ENCODE measurements at regions not wholly inside any gene's neighbourhood (a gene's known extent, or its start where the extent isn't known, plus 50 kb on each side); places are given as distances from the start of the nearest gene placed in this dataset.
"Not testable (repeated sequence)": the region's sequence is repeated elsewhere in the genome, so short reads cannot be mapped to it uniquely, and the experiment has no call there.

- not testable (repeated sequence) for DNase-seq (ENCODE audit: low spot score)
These were observed 134.0 kb upstream of the MAD2L1 start for GRCh38 chr4:120200573-120201110.

GRCh38 chr4:120198411-120198810, 131.8 kb upstream of the MAD2L1 start:
- no peak for DNase-seq (ENCODE audit: low spot score)

- no peak for DNase-seq (ENCODE audit: low spot score)
These were observed 111.0 kb upstream of the MAD2L1 start for GRCh38 chr4:120177603-120178002.

GRCh38 chr4:120175272-120175671, 108.6 kb upstream of the MAD2L1 start:
- DNase-seq (ENCODE audit: low spot score) = no peak

GRCh38 chr4:120163895-120164294, 97.2 kb upstream of the MAD2L1 start:
- DNase-seq (ENCODE audit: low spot score) = no peak

- no peak for DNase-seq (ENCODE audit: low spot score)
These were observed 92.3 kb upstream of the MAD2L1 start for GRCh38 chr4:120158841-120159463.

- no peak for DNase-seq (ENCODE audit: low spot score)
These were observed 91.4 kb upstream of the MAD2L1 start for GRCh38 chr4:120158046-120158445.

- peak; percentile 72 for DNase-seq (ENCODE audit: low spot score)
These were observed 89.6 kb upstream of the MAD2L1 start for GRCh38 chr4:120156120-120156718.

GRCh38 chr4:120155287-120155686, 88.6 kb upstream of the MAD2L1 start:
- no peak for DNase-seq (ENCODE audit: low spot score)

- no peak for DNase-seq (ENCODE audit: low spot score)
These were observed 78.0 kb upstream of the MAD2L1 start for GRCh38 chr4:120144634-120145033.

GRCh38 chr4:120144041-120144440, 77.4 kb upstream of the MAD2L1 start:
- DNase-seq (ENCODE audit: low spot score) = no peak

- DNase-seq (ENCODE audit: low spot score) = no peak
These were observed 72.7 kb upstream of the MAD2L1 start for GRCh38 chr4:120139392-120139791.

GRCh38 chr4:120132935-120133334, 66.3 kb upstream of the MAD2L1 start:
- no peak for DNase-seq (ENCODE audit: low spot score)

- DNase-seq (ENCODE audit: low spot score) = no peak
These were observed 64.1 kb upstream of the MAD2L1 start for GRCh38 chr4:120130786-120131185.

Data from LoVo (cell line).